H9 (cell line): ENCODE measurements at regions not wholly inside any gene's neighbourhood (a gene's known extent, or its start where the extent isn't known, plus 50 kb on each side); places are given as distances from the start of the nearest gene placed in this dataset.

Source experiments
- DNase-seq: peaks from one replicate; pipeline ENCODE4 v3.0.0-alpha.2; 2017
- H2AFZ ChIP-seq: one replicate; pipeline ENCODE4 v1.6.1; 2013; ENCODE audit warnings: mild to moderate bottlenecking, low read length, control low read depth, moderate library complexity
- H2AK5ac ChIP-seq: 2 replicates; pipeline ENCODE4 v1.6.1; 2013; ENCODE audit warnings: low read length, control low read depth, mixed read lengths; ENCODE audit not compliant: insufficient read length
- H2BK120ac ChIP-seq: one replicate; pipeline ENCODE4 v1.6.1; 2013; ENCODE audit warnings: low read depth, mild to moderate bottlenecking, low read length, control low read depth, inconsistent platforms; ENCODE audit not compliant: poor library complexity, severe bottlenecking
- H2BK12ac ChIP-seq: 2 replicates; pipeline ENCODE4 v1.6.1; 2013; ENCODE audit warnings: low read length, control low read depth, mixed read lengths, low read depth; ENCODE audit not compliant: insufficient read length
- H2BK15ac ChIP-seq: 2 replicates; pipeline ENCODE4 v1.6.1; 2013; ENCODE audit warnings: low read depth, low read length, control low read depth
- H2BK20ac ChIP-seq: one replicate; pipeline ENCODE4 v1.6.1; 2013; ENCODE audit warnings: low read depth, mild to moderate bottlenecking, low read length, control low read depth, inconsistent platforms; ENCODE audit not compliant: poor library complexity, severe bottlenecking
- H2BK5ac ChIP-seq: 2 replicates; pipeline ENCODE4 v1.6.1; 2013; ENCODE audit warnings: low read length, control low read depth, mixed read lengths; ENCODE audit not compliant: insufficient read length
- H3K14ac ChIP-seq: 2 replicates; pipeline ENCODE4 v1.6.1; 2013; ENCODE audit warnings: low read length, control low read depth; ENCODE audit not compliant: insufficient read depth
- H3K18ac ChIP-seq: 2 replicates; pipeline ENCODE4 v1.6.1; 2013; ENCODE audit warnings: low read depth, mild to moderate bottlenecking, mixed read lengths, low read length, control low read depth; ENCODE audit not compliant: insufficient read length
- H3K23ac ChIP-seq: 2 replicates; pipeline ENCODE4 v1.6.1; 2013; ENCODE audit warnings: low read length, control low read depth, mixed read lengths, low read depth; ENCODE audit not compliant: insufficient read length
- H3K23me2 ChIP-seq: 2 replicates; pipeline ENCODE4 v1.6.1; 2013; ENCODE audit warnings: low read depth, mild to moderate bottlenecking, mixed read lengths, low read length, control low read depth; ENCODE audit not compliant: insufficient read length, poor library complexity, severe bottlenecking
- H3K27ac ChIP-seq: 2 replicates; pipeline ENCODE4 v1.5.1; 2013; ENCODE audit warnings: low read length, control low read depth, mixed read lengths, low read depth; ENCODE audit not compliant: insufficient read length
- H3K27me3 ChIP-seq: 2 replicates; pipeline ENCODE4 v1.6.1; 2013; ENCODE audit warnings: low read length, control low read depth, inconsistent platforms; ENCODE audit not compliant: insufficient read depth
- H3K4ac ChIP-seq: 2 replicates; pipeline ENCODE4 v1.6.1; 2013; ENCODE audit warnings: low read depth, mild to moderate bottlenecking, control low read depth, inconsistent platforms, low read length, moderate library complexity
- H3K4me1 ChIP-seq: 2 replicates; pipeline ENCODE4 v1.6.1; 2013; ENCODE audit warnings: low read length, control low read depth, inconsistent platforms; ENCODE audit not compliant: insufficient read depth
- H3K4me2 ChIP-seq: 2 replicates; pipeline ENCODE4 v1.6.1; 2013; ENCODE audit warnings: low read length, control low read depth, mixed read lengths; ENCODE audit not compliant: insufficient read length, insufficient read depth
- H3K56ac ChIP-seq: 2 replicates; pipeline ENCODE4 v1.6.1; 2013; ENCODE audit warnings: low read depth, mild to moderate bottlenecking, mixed read lengths, low read length, control low read depth; ENCODE audit not compliant: insufficient read length
- H3K79me1 ChIP-seq: 2 replicates; pipeline ENCODE4 v1.6.1; 2013; ENCODE audit warnings: low read depth, mild to moderate bottlenecking, moderate library complexity, low read length, control low read depth, inconsistent platforms; ENCODE audit not compliant: insufficient read depth, poor library complexity, severe bottlenecking
- H3K79me2 ChIP-seq: 2 replicates; pipeline ENCODE4 v1.6.1; 2013; ENCODE audit warnings: low read length, control low read depth, inconsistent platforms; ENCODE audit not compliant: insufficient read depth
- H3K9ac ChIP-seq: 2 replicates; pipeline ENCODE4 v1.6.1; 2013; ENCODE audit warnings: low read length, control low read depth, mixed read lengths; ENCODE audit not compliant: insufficient read length; ENCODE audit errors: extremely low read depth
- H3K9me3 ChIP-seq: one replicate; pipeline ENCODE4 v1.6.1; 2013; ENCODE audit warnings: low read depth, low read length, inconsistent platforms; ENCODE audit not compliant: control insufficient read depth
- H3T11ph ChIP-seq: one replicate; pipeline ENCODE4 v1.6.1; 2013; ENCODE audit warnings: mild to moderate bottlenecking, low read length, control low read depth, inconsistent platforms
- H4K20me1 ChIP-seq: one replicate; pipeline ENCODE4 v1.6.1; 2013; ENCODE audit not compliant: control insufficient read depth, insufficient read length, insufficient read depth
- H4K5ac ChIP-seq: 2 replicates; pipeline ENCODE4 v1.6.1; 2013; ENCODE audit warnings: low read depth, mild to moderate bottlenecking, mixed read lengths, low read length, control low read depth; ENCODE audit not compliant: insufficient read length
- H4K8ac ChIP-seq: replicated peaks from 2 replicates; pipeline ENCODE4 v1.6.1; 2013; ENCODE audit warnings: low read length, control low read depth, mixed read lengths, low read depth; ENCODE audit not compliant: insufficient read length
- H4K91ac ChIP-seq: 2 replicates; pipeline ENCODE4 v1.6.1; 2013; ENCODE audit warnings: low read depth, mild to moderate bottlenecking, moderate library complexity, mixed read lengths, low read length, control low read depth; ENCODE audit not compliant: insufficient read length
- H3K27ac Mint-ChIP-seq, 3 experiments: 2 replicates in 2 of 3; 3 replicates in 1 of 3; pipeline ENCODE4 v1.8.0; 2020 to 2021; ENCODE audit warnings: mixed read lengths in 3 of 3, mild to moderate bottlenecking in 1 of 3, moderate library complexity in 1 of 3
- H3K27me3 Mint-ChIP-seq: 2 replicates; pipeline ENCODE4 v1.8.0; 2021; ENCODE audit warnings: low read depth, mild to moderate bottlenecking, moderate library complexity, mixed read lengths
- H3K36me3 Mint-ChIP-seq, 3 experiments: 2 replicates in 2 of 3; 3 replicates in 1 of 3; pipeline ENCODE4 v1.8.0; 2020 to 2021; ENCODE audit warnings: low read depth in 3 of 3, mixed read lengths in 3 of 3; ENCODE audit not compliant: insufficient read depth in 1 of 3
- H3K4me1 Mint-ChIP-seq, 2 experiments: 2 replicates each; pipeline ENCODE4 v1.8.0; 2020; ENCODE audit warnings: mixed read lengths in 2 of 2
- H3K4me3 Mint-ChIP-seq, 2 experiments: 2 replicates in 1 of 2; 3 replicates in 1 of 2; pipeline ENCODE4 v1.8.0; 2020 to 2021; ENCODE audit warnings: mild to moderate bottlenecking in 2 of 2, mixed read lengths in 2 of 2, moderate library complexity in 1 of 2
- H3K9me3 Mint-ChIP-seq, 2 experiments: 2 replicates in 1 of 2; 3 replicates in 1 of 2; pipeline ENCODE4 v1.8.0; 2020; ENCODE audit warnings: mild to moderate bottlenecking in 2 of 2, mixed read lengths in 2 of 2, moderate library complexity in 1 of 2
- WGBS: extraction: QIAGEN DNeasy Blood & Tissue Kit; methylation state at CpG from one replicate; pipeline ENCODE4 v1.1.7; 2013; ENCODE audit warnings: missing lambda C conversion rate, low lambda C conversion rate, mixed read lengths; ENCODE audit not compliant: insufficient read length; ENCODE audit errors: extremely low coverage; 5-methylcytosine and 5-hydroxymethylcytosine counted together
- TF ChIP-seq, protein P1 (sequence below): fragments of 200-600 bp; sonication (generic); conservative IDR thresholded peaks from 3 replicates; pipeline ENCODE4 v1.8.0; 2021; ENCODE audit warnings: antibody characterized with exemption, mild to moderate bottlenecking

DNA sequence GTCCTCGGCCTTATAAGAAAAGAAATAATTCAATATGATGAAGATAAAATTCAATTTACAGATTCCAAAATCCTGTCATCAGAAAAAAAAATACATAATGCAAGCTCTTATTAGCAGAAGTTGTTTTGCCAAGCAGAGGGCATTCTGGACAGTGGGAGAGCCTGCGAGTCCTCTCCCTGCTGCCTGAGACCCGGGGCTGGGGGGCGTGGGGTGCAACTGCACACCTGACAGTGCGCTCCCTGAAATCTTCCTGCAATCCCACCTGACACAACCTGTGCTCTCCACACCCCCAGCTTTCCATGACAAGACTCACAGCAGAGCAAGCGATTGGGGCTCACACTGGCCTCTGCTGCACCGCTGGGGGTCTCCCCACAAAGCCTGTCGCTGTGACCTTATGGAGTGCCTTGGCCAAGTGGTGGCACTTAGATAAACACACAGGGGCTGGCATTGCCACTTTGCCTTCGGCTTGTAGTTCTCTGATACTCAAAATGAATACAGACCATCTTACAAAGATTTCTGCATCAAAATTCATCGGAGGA, 130.3 kb upstream of the PDE10A start:
- H3K4me3 Mint-ChIP-seq = no peak overlapping the region
- no peaks in the 10 kb centered on the region for H3K4me1 Mint-ChIP-seq
- H3K79me2 ChIP-seq = no peaks in the 10 kb centered on the region
- H3K4me1 ChIP-seq = no peaks in the 10 kb centered on the region
- no CpG with 5 or more reads among the region's 10 CpGs for WGBS
- no peaks in the 10 kb centered on the region for H3K27me3 ChIP-seq
- H3K36me3 Mint-ChIP-seq = no peaks in the 10 kb centered on the region
- H2BK12ac ChIP-seq = no peak overlapping the region
- no peak for DNase-seq
- H2BK120ac ChIP-seq = no peak overlapping the region
- H3K23ac ChIP-seq = no peak overlapping the region
- no peak overlapping the region for H3K56ac ChIP-seq
- no peak overlapping the region for H4K8ac ChIP-seq
- H2AFZ ChIP-seq = no peak overlapping the region
- no peak overlapping the region for H2BK5ac ChIP-seq
- H3K9ac ChIP-seq = no peak overlapping the region
- H2BK15ac ChIP-seq = no peak overlapping the region
- no peak overlapping the region for H2AK5ac ChIP-seq
- H4K20me1 ChIP-seq = no peaks in the 10 kb centered on the region
- H3K27me3 Mint-ChIP-seq = peaks cover 4% of the 10 kb centered on the region
- no peak overlapping the region for H3K14ac ChIP-seq
- no peak overlapping the region for H3K4me2 ChIP-seq
- no peak overlapping the region for H4K91ac ChIP-seq
- H3K27ac ChIP-seq = no peak overlapping the region
- no peak overlapping the region for H4K5ac ChIP-seq
- H3K9me3 Mint-ChIP-seq = no peaks in the 10 kb centered on the region
- H3T11ph ChIP-seq = no peak overlapping the region
- TF ChIP-seq, protein P1, sequence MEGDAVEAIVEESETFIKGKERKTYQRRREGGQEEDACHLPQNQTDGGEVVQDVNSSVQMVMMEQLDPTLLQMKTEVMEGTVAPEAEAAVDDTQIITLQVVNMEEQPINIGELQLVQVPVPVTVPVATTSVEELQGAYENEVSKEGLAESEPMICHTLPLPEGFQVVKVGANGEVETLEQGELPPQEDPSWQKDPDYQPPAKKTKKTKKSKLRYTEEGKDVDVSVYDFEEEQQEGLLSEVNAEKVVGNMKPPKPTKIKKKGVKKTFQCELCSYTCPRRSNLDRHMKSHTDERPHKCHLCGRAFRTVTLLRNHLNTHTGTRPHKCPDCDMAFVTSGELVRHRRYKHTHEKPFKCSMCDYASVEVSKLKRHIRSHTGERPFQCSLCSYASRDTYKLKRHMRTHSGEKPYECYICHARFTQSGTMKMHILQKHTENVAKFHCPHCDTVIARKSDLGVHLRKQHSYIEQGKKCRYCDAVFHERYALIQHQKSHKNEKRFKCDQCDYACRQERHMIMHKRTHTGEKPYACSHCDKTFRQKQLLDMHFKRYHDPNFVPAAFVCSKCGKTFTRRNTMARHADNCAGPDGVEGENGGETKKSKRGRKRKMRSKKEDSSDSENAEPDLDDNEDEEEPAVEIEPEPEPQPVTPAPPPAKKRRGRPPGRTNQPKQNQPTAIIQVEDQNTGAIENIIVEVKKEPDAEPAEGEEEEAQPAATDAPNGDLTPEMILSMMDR = no peak
- H3K27ac Mint-ChIP-seq = no peak overlapping the region
- no peaks in the 10 kb centered on the region for H3K79me1 ChIP-seq
- H3K4ac ChIP-seq = no peak overlapping the region
- H2BK20ac ChIP-seq = no peak overlapping the region
- H3K18ac ChIP-seq = no peak overlapping the region
- H3K9me3 ChIP-seq = no peaks in the 10 kb centered on the region
- no peaks in the 10 kb centered on the region for H3K23me2 ChIP-seq
